HG03280 (cell line): ENCODE measurements at regions not wholly inside any gene's neighbourhood (a gene's known extent, or its start where the extent isn't known, plus 50 kb on each side); places are given as distances from the start of the nearest gene placed in this dataset.

ENCODE experiments used
- ATAC-seq: cut with Tn5 transposase; IDR thresholded peaks from one replicate; pipeline ENCODE4 v1.9.1; 2021; ENCODE audit warnings: mild to moderate bottlenecking, moderate library complexity; ENCODE audit not compliant: unreplicated experiment

DNA sequence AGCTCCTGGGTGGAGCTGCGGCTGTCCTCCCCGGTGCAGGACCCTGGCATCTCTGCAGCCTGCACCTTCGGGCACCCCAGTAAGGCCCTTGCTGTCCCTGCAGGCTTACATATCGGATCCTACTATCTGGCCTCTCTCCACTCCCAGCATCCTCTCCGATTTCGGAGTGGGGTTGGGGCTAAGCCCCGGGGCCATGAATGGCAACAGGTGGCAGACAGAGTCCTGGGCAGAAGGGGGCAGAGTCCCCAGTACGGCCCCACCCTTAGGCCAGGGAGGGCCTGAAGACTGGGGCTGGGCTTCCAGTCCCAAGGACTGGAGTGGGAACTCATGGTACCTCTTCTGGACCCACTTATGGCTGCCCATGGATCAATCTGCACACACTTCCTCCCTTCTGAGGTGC is 180.4 kb upstream of the MC4R start:
- no peak for ATAC-seq

DNA sequence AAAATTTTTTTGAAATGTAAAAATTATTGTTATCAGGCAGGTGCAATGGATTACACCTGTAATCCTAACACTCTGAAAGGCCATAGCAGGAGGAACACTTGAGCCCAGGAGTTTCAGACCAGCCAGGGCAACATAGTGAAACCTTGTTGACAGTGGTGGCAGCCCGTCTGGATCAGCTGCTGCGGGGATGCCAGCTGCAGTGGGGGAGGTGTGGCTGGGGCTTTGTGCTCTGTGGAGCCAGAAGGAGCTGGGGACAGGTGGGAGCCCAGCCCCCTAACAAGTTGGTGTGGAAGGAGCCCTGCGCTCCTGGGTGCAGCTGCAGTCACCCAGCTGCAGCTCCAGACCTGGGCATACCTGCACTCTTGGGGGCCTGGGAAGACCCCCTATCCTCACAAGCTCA is 182.4 kb upstream of the MC4R start:
- ATAC-seq = no peak

DNA sequence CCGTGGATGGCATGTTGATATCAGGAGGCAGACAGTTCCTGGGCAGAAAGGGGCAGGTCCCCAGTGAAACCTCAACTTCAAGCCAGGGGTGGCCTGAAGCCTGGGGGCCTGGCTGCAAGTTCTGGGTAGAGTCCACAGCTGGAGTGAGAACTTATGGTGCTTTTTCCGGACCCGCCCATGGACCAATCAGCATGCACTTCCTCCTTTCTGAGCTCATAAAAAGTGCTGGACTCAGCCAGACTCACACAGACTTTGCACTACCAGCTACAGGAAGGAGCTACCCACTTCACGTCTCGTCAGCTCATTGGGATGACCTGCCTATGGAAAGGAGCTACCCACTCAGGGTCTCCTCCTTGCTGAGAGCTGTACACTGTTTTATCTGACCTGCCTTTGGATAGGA is 183.1 kb upstream of the MC4R start:
- ATAC-seq = no peak

DNA sequence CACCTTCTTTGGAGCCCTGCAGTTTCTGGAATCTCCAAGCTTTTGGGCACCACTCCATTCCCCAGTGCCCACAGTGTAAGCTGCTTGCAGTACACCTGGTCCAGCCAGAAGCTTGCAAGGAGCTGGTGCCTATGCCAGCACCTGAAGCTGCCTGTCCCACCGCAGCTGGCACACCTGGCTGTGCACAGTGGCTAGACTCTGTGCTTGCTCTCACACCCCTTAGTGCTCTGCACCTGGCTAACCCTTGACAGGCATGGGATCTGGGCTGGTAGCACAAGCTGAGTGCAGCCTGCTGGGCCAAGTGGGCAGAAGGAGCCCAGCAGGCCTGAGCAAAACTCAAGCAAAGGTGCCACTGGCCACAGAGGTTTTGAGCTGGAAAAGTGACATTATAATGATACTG is 183.8 kb upstream of the MC4R start:
- no peak for ATAC-seq

DNA sequence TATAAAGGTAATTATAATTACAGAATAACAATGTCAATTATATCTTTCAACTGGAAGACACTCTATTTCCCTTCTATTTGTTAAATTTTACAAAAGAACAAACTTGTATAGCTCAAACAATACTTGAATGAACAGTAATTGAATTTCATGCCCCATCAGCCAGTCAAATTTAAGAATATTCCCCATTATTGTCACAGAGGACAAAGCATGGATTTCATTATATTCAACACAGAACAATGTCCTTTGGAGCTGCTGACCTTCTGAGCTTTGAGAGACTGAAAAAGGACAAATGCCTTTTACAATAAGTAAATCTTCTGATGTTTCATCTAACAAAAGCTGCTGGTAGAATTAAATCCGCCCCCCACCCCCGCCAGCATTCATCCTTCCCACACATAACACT is 187.5 kb upstream of the MC4R start:
- no peak for ATAC-seq

DNA sequence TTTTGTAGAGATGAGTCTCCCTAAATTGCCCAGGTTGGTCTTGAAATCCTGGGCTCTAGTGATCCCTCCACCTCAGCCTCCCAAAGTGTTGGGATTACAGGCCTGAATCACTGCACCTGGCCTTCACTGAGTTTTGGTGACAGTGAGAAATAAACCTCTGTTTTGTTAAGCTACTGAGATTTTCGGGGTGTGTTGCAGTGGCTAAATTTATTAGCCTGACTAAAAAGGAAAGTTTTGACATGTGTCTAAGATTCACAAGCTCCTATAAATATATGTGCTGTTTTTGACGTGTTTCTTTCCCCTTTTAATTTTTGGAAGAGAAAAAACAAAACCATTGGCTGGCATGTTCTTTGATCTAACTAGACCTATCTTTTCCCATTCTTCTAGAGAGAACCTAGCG is 190.5 kb upstream of the MC4R start:
- no peak for ATAC-seq

DNA sequence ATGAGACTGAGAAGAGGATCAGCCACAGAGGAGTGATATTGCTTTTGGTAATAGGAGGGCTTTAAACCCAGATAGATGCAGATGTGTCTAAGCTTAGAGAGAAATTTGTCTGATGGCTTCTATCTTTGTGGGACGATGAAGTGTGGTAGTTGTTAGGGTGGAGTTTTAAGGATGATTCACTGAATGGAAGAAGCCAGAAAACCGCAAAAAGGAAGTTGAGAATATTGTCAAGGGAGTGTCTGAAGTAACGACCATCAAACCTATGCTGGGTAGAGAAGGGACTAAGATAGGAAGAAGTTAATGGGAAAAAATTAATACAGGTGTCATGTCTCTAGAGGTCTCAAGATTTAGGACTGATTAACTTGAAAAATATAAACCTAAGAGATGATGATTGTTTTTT is 195.6 kb upstream of the MC4R start:
- ATAC-seq = no peak

DNA sequence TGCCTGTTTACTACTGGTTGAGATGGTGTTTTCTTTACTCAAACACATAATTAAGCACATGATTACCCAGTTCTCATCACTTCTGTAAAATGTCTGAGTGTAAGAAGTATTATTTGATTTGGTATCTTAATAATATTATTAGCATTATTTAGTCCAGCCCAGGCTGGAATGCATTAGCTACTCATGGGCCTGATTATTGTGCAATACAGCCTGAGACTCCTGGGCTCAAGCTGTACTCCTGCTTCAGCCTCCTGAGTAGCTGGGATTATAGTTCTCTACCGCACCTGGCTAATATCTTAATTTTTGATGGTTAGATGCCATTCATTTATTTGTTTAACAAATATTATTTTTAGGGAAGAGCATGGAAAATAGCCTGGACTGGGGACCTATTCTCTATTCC is 197.6 kb upstream of the MC4R start:
- no peak for ATAC-seq

DNA sequence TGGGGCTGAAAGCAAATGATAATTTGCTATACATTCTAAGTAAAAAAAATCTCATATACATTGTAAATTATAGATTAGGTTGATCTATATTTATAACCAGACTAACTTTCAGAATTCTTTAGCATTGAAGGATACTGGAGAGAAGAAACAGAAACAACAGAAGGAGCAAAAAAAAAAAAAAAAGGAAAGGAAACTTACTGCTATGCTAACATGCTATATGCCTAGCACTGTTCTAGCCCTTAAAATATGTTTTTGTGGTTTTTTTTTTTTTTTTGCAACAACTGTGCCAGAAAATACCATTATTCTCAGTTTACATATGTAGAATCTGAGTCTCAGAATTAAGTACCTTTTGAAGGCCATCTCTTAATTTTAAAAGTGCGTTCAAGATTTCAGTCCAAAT is 204.9 kb upstream of the MC4R start:
- no peak for ATAC-seq

DNA sequence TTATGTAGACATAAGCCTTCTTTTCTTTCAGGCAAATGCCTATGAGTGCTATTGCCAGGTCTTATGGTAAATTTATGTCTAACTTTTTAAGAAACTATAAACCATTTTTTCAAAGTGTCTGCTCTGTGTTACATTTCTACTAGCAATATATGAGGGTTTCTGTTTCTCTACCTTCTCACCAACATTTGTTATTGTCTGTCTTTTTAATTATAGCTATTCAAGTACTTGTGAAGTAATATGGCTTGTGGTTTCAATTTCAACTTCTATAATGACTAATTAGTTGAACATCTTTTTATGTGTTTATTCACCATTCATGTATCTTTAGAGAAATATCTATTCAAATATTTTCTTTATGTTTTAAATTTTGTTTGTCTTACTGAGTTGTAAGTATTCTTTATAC is 213.1 kb upstream of the MC4R start:
- ATAC-seq = no peak

DNA sequence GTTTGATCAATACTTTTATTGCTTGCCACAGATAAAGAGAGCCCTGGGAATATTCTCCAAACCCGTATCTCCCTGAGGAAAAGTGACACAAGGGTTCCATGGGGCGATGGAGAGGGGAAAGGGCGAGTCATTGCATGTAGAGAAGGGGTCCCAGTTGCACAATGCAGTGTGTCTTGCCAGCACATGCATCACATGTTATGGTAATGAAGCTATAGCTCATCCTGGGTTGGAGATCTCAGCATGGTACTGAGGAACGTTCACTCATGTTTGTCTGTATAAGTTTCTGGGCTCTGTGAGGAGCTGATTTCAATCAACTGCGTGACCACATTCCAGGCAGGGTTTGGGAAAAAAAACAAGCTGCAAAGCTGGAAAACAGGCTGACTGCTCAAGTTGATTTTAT is 220.7 kb upstream of the MC4R start:
- no peak for ATAC-seq

DNA sequence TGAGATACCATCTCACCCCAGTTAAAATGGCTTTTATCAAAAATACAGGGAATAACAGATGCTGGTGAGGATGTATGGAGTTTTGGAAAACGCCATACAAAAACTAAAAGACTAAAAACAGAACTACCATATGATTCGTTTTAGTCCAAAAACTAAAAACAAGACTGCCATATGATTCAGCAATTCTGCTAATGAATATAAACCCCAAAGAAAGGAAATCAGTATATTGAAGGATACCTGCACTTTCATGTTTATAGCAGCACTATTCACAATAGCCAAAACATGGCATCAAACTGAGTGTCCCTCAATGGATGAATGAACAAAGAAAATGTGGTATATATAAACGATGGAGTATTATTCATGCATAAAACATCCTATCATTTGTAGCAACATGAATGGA is 224.4 kb upstream of the MC4R start:
- no peak for ATAC-seq

DNA sequence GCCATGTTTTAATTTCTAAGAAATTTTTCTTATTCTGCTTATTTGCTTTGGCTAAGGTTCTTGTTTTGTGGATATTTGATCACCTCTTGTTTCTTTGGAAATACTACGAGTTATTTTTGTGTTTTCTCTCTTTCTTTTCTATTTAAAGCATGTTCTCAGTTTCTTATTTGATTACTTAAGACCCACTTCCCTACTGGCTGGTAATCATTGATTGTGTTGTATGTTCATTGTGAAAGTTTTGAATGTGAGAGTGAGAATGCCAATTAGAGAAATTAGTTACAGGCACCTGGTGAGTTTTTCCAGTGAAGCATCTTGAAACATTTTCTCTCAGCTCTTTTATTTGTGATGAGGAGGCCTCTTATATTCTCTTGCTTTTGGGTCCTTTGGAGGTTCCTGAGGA is 226.7 kb upstream of the MC4R start:
- peak; percentile 65 for ATAC-seq

DNA sequence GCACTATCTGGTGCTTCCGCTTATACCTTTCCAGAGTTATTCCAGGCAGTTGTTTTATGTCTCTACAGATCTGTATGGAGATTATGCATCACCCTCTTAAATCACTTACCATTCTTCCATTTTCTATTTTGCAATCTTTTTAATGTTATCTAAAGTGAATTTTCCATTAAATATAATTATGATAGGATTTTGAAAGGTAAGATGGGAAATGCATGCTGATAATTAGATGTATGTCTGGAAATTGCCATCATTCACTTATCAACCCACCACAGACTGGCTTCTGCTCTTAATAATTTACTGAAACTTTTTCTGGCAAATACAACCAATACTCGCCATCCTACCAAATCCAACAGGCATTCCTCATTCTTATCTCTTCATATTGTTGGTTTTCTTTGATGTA is 227.4 kb upstream of the MC4R start:
- no peak for ATAC-seq

DNA sequence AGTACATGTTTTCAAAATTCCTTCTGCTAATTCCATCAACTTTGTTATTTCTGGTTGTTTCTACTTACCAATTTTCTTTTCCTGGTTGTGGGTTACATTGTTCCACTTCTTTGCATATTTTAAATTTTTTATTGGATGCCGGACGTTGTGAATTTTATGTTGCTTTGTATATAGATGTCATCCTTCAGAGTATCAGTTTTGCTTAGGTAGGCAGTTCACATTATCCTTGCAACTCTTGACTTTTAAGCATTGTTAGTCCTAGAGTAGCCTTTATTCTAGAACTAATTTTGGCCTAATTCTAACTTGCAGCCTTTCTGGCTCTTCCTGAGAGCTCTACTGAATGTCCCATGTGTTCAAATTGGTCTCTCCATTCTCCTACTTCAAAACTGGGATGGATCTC is 228.7 kb upstream of the MC4R start:
- ATAC-seq = no peak

DNA sequence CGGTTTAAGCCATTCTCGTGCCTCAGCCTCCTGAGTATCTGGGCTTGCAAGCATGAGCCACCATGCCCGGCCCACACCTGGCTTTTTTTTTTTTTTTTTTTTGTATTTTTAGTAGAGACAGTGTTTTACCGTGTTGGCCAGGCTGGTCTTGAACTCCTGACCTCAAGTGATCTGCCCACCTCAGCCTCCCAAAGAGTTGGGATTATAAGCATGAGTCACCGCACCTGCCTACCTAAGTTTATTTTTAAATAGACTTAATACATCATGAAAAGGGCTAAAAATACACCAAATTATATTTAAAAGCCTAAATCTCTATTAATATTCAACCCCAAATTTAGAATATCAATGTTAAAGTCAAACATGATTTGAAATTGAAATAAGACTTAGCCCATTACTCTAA is 250.8 kb upstream of the MC4R start:
- ATAC-seq = no peak

DNA sequence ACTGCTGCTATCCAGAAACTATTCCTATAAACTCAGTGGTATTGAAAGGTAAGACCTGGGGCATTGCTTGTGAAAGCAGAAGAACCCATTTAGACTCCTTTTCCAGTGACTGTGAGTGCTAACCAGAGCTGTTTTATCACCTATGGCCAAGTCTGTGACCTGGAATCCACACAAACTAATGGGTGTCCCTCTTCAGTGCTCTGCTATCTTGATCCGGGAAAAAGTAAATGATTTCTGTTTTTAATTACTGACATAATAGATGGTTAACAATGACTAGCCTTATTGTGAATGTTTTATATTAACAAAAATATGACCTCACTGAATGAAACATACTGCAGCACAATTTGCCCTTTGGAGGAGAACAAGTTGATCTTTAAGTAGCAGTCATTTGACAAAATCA is 251.6 kb upstream of the MC4R start:
- no peak for ATAC-seq

DNA sequence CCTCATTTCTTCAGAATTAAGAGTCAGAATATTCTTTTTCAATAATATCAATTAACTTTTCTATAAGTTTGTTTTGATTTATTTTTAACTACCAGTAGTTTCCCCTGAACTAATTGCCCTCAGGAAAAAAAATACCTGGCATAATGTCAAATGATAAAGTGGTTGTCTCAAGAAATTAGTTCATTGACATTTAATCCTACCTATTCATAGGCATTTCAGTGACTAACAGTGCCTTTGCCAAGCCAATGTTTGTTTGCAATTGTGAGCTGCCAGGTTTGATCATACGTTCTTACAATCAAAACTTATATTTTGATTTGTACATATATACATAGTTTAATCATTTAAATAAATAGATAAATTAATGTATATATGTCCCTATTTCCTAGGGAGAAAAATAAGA is 267.3 kb upstream of the MC4R start:
- ATAC-seq = no peak

DNA sequence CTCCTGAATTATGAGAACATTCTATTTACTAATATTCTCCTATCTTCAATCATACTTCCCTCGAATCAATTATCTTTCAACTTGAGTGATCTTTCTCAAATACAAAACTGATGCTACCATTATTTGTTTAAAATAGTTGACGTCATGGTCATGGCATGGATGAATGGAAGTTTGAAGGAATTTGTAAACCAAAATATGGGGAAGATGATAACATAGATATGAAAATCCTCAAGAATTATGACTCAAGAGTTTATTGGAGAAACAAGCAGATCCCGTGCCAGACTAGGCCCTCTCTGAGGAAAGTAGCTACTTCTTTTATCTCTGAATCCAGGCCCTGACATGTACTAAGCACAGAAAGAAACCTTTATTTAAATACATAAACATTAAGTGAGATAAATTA is 270.4 kb upstream of the MC4R start:
- no peak for ATAC-seq

DNA sequence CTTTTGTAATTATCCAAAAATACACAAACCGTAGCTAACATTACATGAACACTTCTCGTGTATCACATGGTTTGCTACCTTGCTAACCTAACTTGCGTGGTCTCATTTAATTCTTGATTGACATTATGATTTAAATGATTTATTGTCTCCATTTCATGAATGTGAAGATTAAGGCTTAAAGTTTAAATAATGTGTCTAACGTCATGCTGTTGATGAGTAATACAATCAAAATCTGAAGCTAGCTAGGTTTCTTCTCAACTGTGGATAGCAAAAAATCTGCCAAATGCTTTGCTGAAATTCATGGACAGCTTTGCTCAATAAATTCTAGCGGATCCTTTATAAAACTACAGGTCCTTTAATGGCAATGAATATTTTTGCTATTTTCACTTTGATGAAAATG is 274.1 kb upstream of the MC4R start:
- no peak for ATAC-seq

DNA sequence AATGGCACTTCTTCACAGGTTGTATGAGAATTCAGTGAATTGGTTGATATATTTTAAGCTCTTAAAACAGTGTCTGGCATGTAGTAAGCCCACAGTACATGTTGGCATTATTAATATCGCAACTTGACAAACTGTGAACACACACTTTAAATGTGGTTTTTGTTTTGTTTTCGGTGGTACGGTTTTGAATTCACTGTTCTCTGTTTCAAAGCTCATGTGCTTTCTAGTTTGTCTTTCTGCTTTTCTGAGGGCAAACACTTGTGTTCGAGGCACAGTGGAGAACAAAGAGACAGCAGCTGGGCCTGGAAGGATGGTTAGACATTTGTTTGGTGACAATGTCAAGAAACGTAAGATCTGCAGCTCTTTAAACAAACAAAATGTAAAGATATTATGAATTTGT is 276.5 kb upstream of the MC4R start:
- peak; percentile 86 for ATAC-seq

DNA sequence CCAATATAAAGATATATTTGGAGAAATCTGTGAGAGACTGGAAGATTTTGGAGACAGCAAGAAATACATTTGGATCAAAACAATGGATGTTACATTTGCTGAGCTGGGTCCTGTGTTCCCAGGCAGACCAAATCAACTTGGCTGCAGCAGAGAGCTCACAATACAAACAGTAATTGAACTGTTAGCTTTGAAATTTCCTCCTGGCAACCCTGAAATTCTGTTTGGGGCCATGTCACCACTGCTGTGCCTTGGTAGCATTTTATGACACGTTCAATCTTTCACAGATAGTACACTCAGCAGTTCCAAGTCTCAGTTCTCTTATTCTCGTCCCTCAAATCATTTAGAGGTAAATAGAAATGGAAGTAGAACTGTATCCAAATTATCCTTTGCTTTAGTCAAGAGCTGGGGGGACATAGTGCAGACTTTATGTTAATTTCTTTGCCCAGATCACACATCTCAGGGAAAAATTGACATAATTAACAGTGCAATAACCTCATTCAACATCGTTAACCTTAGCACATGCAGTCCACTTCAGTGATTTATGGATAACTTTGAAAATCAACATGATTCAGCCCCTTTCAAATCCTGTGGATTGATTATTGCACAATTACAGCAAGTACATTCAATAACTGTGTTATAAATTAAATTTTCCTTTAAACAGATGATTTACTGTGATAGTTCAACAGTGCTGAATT is 277.4 kb upstream of the MC4R start:
- ATAC-seq = no peak

DNA sequence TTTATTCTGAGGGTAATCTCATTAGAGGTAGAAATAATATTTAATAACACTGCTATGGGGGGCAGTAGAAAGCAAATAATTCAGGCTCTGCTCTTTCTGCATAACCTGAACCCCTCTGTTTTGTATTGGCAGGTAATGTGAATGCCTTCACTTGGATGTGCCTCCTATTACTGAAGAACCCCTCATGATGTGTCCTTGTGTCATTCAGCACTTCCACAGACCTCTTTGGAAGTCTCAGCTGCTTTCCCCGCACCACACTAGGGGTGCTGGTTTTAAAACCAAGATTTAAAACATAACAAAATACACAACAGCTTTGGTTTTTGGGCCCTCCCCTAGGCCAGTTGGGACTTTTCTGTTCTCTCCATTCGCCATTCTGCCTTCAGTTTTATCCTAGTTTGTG is 281.7 kb upstream of the MC4R start:
- no peak for ATAC-seq

DNA sequence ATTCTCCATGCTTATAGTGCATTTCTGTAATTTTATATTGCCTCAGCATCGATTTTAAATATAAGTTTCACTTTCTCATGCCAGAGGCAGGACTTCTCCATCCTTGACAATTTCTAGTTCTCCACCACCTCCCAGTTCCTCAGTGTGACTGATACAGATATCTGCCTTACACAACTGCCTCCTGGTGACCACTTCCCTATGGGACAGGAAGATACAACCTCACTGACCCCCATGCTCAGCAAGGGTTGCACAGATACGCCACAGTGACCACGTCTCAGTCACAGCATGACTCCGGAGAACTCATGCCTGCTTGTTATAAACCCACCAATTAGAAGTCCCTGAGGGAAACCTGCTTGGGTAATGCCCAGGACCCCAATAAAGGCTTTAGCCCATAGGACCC is 284.0 kb upstream of the MC4R start:
- no peak for ATAC-seq
